ENCODE measurements at regions not wholly inside any gene's neighbourhood (a gene's known extent, or its start where the extent isn't known, plus 50 kb on each side); places are given as distances from the start of the nearest gene placed in this dataset.

DNA sequence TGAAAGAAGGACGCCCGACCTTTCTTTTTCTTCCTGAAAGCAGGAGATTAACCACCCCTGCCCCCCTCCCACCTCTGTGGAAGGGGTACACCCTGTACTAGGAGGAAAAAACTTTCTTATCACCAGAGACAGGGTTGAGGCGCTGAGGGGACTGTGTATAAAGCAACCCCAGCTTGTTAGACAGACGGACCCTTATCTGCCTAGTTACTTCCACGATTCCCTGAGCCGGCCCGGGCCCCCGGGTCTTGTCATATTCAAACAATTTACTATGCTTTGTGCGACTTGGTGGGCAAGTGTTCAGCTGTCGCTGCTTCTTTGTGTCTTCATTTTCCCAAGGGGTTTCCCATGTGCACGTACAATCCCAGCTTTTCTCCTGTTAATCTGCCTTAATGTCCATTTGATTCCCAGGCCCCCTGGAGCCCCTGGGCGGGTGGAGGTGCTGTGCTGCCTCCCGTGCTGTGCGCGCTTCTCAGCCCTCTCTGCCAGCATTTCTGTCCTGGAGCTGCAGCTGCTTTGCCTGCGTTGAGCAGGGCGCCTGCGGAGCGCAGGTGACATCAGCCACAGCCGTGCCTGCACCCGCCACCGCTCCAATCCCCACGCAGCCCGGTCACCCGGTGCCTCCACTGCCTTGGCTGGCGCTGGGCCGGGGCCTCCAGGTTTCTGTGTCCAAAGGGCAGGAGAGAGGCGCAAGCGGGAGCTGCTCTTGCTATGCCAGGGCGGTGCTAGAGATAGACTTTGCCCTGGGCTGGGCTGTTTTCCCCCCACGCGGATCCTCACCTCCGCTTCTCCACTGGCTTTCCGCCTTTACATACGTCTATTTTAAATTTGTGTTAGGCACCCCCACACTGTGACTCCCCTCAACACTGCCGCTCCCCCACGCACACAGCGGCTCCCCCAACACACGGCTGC is 96.2 kb downstream of the TTLL2 start (continued):
- TF ChIP-seq, protein P1, sequence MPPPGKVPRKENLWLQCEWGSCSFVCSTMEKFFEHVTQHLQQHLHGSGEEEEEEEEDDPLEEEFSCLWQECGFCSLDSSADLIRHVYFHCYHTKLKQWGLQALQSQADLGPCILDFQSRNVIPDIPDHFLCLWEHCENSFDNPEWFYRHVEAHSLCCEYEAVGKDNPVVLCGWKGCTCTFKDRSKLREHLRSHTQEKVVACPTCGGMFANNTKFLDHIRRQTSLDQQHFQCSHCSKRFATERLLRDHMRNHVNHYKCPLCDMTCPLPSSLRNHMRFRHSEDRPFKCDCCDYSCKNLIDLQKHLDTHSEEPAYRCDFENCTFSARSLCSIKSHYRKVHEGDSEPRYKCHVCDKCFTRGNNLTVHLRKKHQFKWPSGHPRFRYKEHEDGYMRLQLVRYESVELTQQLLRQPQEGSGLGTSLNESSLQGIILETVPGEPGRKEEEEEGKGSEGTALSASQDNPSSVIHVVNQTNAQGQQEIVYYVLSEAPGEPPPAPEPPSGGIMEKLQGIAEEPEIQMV (CRISPR knock-in tag; IDR thresholded peaks at IDR 0.05; ENCODE audit: low read depth), result no peak
- TF ChIP-seq ZFAT (CRISPR knock-in tag; conservative IDR thresholded peaks at IDR 0.05) (no peak), ATF7 (IDR thresholded peaks at IDR 0.05) (no peak), ATF7 (CRISPR knock-in tag; IDR thresholded peaks at IDR 0.05) (no peak; the same call in 1 of the 2 replicates), ZNF335 (CRISPR knock-in tag; IDR thresholded peaks at IDR 0.05) (0 out of 2 replicates have a peak, but pooled peaks have one; percentile 48), JDP2 (CRISPR knock-in tag; IDR thresholded peaks at IDR 0.05; ENCODE audit: borderline replicate concordance) (no peak), NR2C2 (CRISPR knock-in tag; IDR thresholded peaks at IDR 0.05; ENCODE audit: borderline replicate concordance) (no peak), ZNF225 (CRISPR knock-in tag; IDR thresholded peaks at IDR 0.05) (peak; percentile 68; the same call in 1 of the 2 replicates), ZNF30 (CRISPR knock-in tag; IDR thresholded peaks at IDR 0.05) (no peak), ZNF367 (CRISPR knock-in tag; IDR thresholded peaks at IDR 0.05; ENCODE audit: borderline replicate concordance) (no peak), ZNF207 (IDR thresholded peaks at IDR 0.05; ENCODE audit: borderline replicate concordance) (no peak), RORA (CRISPR knock-in tag; IDR thresholded peaks at IDR 0.05) (no peak), ZNF331 (CRISPR knock-in tag; IDR thresholded peaks at IDR 0.05) (peak; percentile 79; the same call in 1 of the 2 replicates), ARID2 (CRISPR knock-in tag; IDR thresholded peaks at IDR 0.05; ENCODE audit: borderline replicate concordance) (no peak), ZBTB38 (CRISPR knock-in tag; IDR thresholded peaks at IDR 0.05) (peak; percentile 97), SOX13 (IDR thresholded peaks at IDR 0.05) (no peak), SOX13 (CRISPR knock-in tag; conservative IDR thresholded peaks at IDR 0.05 in 1 of 2, IDR thresholded peaks at IDR 0.05 in 1 of 2) (peak in 1 of 2 experiments; percentile 55; a peak in 1 of 4 replicates), KLF16 (CRISPR knock-in tag; IDR thresholded peaks at IDR 0.05) (peak in 1 of 2 experiments; percentile 31; a peak in 1 of 4 replicates), KAT2B (IDR thresholded peaks at IDR 0.05; ENCODE audit: borderline replicate concordance, low read depth, low read length) (no peak)
- TF ChIP-seq, protein P2, sequence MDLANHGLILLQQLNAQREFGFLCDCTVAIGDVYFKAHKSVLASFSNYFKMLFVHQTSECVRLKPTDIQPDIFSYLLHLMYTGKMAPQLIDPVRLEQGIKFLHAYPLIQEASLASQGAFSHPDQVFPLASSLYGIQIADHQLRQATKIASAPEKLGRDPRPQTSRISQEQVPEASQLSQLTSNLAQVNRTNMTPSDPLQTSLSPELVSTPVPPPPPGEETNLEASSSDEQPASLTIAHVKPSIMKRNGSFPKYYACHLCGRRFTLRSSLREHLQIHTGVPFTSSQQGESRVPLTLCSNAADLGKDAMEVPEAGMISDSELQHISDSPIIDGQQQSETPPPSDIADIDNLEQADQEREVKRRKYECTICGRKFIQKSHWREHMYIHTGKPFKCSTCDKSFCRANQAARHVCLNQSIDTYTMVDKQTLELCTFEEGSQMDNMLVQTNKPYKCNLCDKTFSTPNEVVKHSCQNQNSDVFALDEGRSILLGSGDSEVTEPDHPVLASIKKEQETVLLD (CRISPR knock-in tag; IDR thresholded peaks at IDR 0.05; ENCODE audit: low read depth), result no peak
- TF ChIP-seq, protein P3, sequence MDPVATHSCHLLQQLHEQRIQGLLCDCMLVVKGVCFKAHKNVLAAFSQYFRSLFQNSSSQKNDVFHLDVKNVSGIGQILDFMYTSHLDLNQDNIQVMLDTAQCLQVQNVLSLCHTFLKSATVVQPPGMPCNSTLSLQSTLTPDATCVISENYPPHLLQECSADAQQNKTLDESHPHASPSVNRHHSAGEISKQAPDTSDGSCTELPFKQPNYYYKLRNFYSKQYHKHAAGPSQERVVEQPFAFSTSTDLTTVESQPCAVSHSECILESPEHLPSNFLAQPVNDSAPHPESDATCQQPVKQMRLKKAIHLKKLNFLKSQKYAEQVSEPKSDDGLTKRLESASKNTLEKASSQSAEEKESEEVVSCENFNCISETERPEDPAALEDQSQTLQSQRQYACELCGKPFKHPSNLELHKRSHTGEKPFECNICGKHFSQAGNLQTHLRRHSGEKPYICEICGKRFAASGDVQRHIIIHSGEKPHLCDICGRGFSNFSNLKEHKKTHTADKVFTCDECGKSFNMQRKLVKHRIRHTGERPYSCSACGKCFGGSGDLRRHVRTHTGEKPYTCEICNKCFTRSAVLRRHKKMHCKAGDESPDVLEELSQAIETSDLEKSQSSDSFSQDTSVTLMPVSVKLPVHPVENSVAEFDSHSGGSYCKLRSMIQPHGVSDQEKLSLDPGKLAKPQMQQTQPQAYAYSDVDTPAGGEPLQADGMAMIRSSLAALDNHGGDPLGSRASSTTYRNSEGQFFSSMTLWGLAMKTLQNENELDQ (CRISPR knock-in tag; IDR thresholded peaks at IDR 0.05; ENCODE audit: borderline replicate concordance), result no peak
- TF ChIP-seq, protein P4, sequence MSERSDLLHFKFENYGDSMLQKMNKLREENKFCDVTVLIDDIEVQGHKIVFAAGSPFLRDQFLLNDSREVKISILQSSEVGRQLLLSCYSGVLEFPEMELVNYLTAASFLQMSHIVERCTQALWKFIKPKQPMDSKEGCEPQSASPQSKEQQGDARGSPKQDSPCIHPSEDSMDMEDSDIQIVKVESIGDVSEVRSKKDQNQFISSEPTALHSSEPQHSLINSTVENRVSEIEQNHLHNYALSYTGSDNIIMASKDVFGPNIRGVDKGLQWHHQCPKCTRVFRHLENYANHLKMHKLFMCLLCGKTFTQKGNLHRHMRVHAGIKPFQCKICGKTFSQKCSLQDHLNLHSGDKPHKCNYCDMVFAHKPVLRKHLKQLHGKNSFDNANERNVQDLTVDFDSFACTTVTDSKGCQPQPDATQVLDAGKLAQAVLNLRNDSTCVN (CRISPR knock-in tag; IDR thresholded peaks at IDR 0.05; ENCODE audit: borderline replicate concordance), result peak; percentile 66; the same call in 1 of the 2 replicates
